Muscle layer of colon (tissue), 2 donors: ENCODE measurements at regions not wholly inside any gene's neighbourhood (a gene's known extent, or its start where the extent isn't known, plus 50 kb on each side); places are given as distances from the start of the nearest gene placed in this dataset.

ENCODE experiments used
- H3K27ac ChIP-seq: one replicate; pipeline ENCODE4 v1.7.0; 2013; ENCODE audit warnings: low read depth, mild to moderate bottlenecking, low read length, moderate library complexity
- H3K27me3 ChIP-seq, 2 donors: one replicate each; pipeline ENCODE4 v1.7.0; 2013; ENCODE audit warnings: low read length in 2 of 2, mild to moderate bottlenecking in 2 of 2; ENCODE audit not compliant: insufficient read depth in 2 of 2, control insufficient read depth in 1 of 2
- H3K36me3 ChIP-seq: one replicate; pipeline ENCODE4 v1.7.0; 2013; ENCODE audit warnings: mild to moderate bottlenecking, low read length; ENCODE audit not compliant: insufficient read depth
- H3K4me1 ChIP-seq: one replicate; pipeline ENCODE4 v1.7.0; 2013; ENCODE audit warnings: mild to moderate bottlenecking, low read length; ENCODE audit not compliant: insufficient read depth
- H3K4me3 ChIP-seq, 2 donors: one replicate each; pipeline ENCODE4 v1.7.0; 2013; ENCODE audit warnings: low read length in 2 of 2, low read depth in 1 of 2, mild to moderate bottlenecking in 1 of 2, moderate library complexity in 1 of 2
- H3K9ac ChIP-seq: one replicate; pipeline ENCODE4 v1.7.0; 2013; ENCODE audit warnings: low read length
- H3K9me3 ChIP-seq: one replicate; pipeline ENCODE4 v1.7.0; 2013; ENCODE audit warnings: mild to moderate bottlenecking, low read length
- donor health status: abdominal sarcoma.
- donor health status: Adenocarcinoma of cecum.

DNA sequence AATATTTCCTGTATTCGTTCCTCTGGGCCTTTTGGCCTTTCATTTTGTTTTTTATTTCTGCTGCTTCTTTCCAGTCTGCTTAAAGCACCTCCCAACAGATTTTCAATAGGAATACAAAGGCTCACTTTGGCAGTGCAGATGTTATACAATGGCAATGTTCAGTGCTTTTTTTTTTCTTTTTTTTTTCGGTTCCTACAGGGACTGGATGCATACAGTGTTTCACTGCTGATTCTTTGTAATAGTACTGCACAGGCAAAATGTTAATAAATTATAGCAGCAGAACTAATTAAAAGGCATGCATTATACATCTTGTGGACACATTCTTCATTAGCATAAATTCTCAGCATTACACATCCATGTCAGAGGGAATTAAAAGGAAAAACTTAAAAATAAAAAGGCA lies 356.6 kb upstream of the C9orf72 start:
- H3K27ac ChIP-seq = no peak overlapping the region
- H3K36me3 ChIP-seq = no peaks in the 10 kb centered on the region
- no peak overlapping the region for H3K9ac ChIP-seq
- H3K9me3 ChIP-seq = no peaks in the 10 kb centered on the region
- no peaks in the 10 kb centered on the region for H3K27me3 ChIP-seq
- no peaks in the 10 kb centered on the region for H3K4me1 ChIP-seq
- no peak overlapping the region for H3K4me3 ChIP-seq

DNA sequence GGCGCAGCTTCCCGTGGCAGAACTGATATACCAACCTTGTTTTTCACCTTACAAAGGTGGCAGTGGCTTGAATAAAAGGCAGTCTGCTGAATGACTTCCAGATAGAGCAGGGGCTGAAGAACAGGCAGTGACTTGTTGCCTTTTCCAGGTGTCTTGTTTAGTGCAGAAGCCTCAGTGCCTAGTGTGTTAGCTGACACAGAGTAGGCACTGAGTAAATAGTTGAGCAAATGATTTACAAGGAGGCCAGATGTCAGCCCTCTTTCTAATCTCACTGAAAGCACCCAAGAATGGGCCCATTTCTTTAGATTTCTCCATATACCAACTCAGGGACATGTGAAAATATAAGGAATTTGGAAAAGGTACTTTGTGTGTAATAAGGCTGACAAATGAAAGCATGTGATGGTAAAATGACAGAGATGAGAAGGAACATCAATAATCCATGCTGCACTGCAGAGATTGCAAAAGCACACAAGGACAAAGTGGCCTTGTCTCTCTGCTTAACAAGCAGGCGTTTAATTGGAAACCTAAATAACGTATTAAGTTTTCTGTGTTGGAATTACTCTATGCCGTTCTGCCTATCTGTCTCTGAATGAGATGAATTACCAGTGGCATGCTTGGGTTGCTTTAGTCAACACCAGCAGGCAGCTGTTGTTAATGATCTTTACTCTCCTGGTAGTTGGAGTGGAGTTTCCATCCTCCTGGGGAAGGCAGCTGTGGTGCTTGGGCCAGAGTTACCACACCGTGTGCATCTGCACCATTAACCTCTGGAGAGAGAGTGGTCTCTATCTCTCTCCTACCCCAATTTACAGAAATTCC lies 360.1 kb upstream of the C9orf72 start:
- Histone ChIP-seq H3K4me3 (no peak overlapping the region), H3K9me3 (no peaks in the 10 kb centered on the region), H3K36me3 (no peaks in the 10 kb centered on the region), H3K27me3 (no peaks in the 10 kb centered on the region), H3K27ac (no peak overlapping the region), H3K4me1 (no peaks in the 10 kb centered on the region), H3K9ac (no peak overlapping the region)

DNA sequence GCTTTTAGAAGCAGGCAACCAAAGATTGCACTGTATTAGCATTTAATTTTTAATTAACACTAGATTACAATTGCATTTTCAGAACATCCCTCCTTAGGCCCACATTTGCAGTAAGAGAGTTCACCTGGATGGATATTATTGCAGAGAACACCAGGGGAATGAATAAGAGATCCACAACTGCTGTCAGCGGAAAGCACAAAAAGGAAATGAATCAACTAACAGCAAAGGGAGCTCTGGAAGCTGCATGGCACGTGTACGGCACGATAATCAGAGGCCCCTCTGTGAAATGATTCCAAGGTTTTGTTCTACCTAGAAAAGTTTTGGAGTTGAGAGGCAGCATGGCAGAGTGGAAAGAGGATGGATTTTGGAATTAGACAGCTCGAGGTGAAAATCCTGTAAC lies 361.2 kb upstream of the C9orf72 start:
- Histone ChIP-seq H3K9me3 (no peaks in the 10 kb centered on the region), H3K4me1 (no peaks in the 10 kb centered on the region), H3K27me3 (no peaks in the 10 kb centered on the region), H3K36me3 (no peaks in the 10 kb centered on the region), H3K27ac (no peak overlapping the region), H3K4me3 (no peak overlapping the region), H3K9ac (no peak overlapping the region)

DNA sequence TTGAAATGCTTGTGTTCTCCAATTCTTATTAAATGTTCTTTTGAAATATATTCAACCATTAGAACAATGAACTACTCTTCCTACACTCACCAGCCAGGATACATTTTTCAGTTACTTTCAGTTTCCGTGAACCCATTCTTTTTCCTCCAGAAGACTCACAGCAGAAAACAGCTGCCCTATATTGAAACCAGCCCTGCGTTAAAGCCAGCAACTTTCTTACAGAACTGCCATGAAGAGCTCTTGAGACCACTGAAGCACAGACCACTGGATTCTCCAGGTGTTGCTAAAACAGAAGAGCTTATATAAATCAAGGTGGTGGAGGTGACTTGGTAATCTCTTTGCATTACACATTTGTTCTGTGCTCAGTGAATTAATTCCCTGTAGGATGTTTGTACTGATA lies 365.9 kb upstream of the C9orf72 start:
- Histone ChIP-seq H3K9me3 (no peaks in the 10 kb centered on the region), H3K27ac (no peak overlapping the region), H3K36me3 (no peaks in the 10 kb centered on the region), H3K9ac (no peak overlapping the region), H3K27me3 (no peaks in the 10 kb centered on the region), H3K4me3 (no peak overlapping the region), H3K4me1 (no peaks in the 10 kb centered on the region)

DNA sequence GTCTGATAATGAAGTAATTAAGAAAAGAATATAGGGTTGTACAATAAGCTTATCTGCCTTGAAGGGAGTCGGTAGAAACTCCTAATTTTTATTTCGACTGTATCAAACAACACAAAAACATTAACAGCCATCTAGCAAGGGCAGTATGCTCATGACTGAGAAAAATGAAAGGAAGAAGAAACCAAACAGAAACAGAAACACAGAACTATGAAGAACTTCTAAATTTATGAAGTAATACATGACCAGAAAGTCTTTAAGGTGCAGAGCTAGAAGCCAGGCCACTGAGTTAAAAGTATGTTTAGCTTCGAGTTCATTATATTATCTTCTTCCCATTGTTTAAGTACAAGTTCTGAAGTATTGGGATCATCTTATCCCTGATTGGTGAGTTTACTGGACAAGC lies 367.3 kb upstream of the C9orf72 start:
- Histone ChIP-seq H3K9me3 (no peaks in the 10 kb centered on the region), H3K27ac (no peak overlapping the region), H3K9ac (no peak overlapping the region), H3K27me3 (no peaks in the 10 kb centered on the region), H3K4me1 (no peaks in the 10 kb centered on the region), H3K36me3 (no peaks in the 10 kb centered on the region), H3K4me3 (no peak overlapping the region)

DNA sequence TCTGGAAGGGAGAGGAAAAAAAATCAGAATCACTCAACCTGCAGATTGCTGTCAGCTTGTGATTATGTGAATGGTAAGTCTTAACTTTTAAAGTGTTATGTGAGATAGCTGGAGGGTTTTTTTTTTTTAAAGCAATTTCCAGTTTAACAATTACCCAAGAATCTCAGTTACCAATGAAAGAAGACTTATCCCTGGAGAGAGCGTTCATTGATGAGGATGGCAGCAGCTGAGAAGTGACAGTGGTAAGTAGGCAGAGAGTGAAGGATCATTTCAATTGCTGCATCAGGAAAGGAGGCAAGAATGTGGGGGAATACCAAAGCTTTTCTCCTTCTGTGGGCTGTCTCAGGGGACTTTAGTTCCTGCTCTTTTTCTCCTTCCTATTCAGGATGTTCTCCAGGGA lies 370.2 kb upstream of the C9orf72 start:
- no peaks in the 10 kb centered on the region for H3K4me1 ChIP-seq
- H3K4me3 ChIP-seq = no peak overlapping the region
- no peaks in the 10 kb centered on the region for H3K27me3 ChIP-seq
- no peaks in the 10 kb centered on the region for H3K9me3 ChIP-seq
- no peaks in the 10 kb centered on the region for H3K36me3 ChIP-seq
- no peak overlapping the region for H3K9ac ChIP-seq
- no peak overlapping the region for H3K27ac ChIP-seq

DNA sequence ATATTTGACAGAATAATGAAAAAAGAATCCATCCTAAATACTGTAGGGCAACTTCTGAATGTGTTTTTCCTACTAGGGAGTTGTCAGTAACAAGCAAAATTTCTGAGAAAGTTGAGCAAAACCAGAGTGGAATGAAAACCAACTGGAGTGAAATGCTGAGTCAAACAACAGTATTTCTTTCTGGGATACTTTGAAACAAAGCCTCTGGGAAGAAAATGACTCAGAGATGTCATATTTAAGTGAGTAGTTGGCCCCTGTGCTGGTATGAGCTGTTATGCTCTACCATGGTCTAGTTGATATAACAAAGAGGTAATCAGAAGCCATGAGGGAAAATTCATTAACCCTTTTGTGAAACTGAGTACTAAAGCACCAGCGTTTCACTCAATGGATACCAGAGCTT lies 372.1 kb upstream of the C9orf72 start:
- Histone ChIP-seq H3K4me3 (no peak overlapping the region), H3K9ac (no peak overlapping the region), H3K4me1 (no peaks in the 10 kb centered on the region), H3K27me3 (no peaks in the 10 kb centered on the region), H3K27ac (no peak overlapping the region), H3K9me3 (no peaks in the 10 kb centered on the region), H3K36me3 (no peaks in the 10 kb centered on the region)

DNA sequence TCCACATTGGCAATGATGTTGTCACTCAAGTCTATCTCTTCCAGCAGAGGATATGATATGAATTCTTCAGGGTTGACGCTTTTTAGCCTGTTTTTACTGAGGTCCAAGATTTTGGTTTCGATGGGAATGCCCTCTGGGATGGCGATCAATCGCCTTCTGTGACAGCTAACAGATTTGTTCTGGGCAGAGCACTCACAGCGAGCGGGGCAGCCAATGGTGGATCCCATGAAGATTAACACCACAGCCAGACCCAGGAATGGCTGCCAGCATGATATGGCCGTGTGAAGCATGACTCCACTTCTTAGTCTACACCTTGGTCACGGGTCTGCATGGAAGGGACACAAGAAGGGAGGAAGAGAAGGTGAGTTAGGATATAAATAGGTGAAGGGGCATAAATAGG lies 377.1 kb upstream of the C9orf72 start:
- Histone ChIP-seq H3K4me1 (no peaks in the 10 kb centered on the region), H3K9ac (no peak overlapping the region), H3K9me3 (no peaks in the 10 kb centered on the region), H3K27me3 (no peaks in the 10 kb centered on the region), H3K36me3 (no peaks in the 10 kb centered on the region), H3K4me3 (no peak overlapping the region), H3K27ac (no peak overlapping the region)

DNA sequence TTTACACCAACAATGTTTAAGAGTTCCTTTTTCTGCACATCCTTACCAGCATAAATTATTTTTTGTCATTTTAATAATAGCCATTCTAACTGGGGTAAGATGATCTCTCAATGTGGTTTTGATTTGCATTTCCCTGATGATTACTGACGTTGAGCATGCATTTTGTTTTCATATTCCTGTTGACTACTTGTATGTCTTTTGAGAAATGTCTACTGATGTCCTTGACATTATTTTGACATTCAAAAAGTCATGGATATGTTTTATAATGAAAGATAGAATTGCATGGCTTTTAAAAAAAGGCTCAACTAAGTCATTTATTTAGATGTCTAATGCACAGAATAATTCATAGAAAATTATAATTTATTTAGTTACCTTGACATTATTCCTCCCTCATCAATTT lies 381.6 kb upstream of the C9orf72 start:
- no peaks in the 10 kb centered on the region for H3K36me3 ChIP-seq
- H3K4me1 ChIP-seq = no peaks in the 10 kb centered on the region
- no peaks in the 10 kb centered on the region for H3K27me3 ChIP-seq
- no peak overlapping the region for H3K9ac ChIP-seq
- H3K9me3 ChIP-seq = no peaks in the 10 kb centered on the region
- H3K4me3 ChIP-seq = no peak overlapping the region
- H3K27ac ChIP-seq = no peak overlapping the region

DNA sequence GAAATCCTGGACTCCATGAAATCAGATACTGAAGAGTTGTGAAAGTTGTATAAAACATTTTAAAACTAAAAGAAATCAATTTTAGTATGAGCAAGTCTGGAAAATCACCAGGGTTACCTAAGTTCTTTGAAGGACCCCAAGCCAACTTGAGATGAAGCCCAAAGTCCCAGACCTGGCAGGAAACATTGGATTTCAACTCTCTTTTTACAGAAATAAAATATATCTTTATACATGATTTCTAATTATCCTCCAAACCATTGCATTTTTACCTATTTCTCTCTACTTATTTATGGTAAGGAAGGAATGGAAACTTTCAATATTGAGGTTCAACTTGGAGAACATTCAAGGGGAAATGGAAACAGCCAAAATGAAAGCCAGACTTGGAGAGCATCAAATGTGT lies 390.6 kb upstream of the C9orf72 start:
- Histone ChIP-seq H3K27me3 (no peaks in the 10 kb centered on the region), H3K4me3 (no peak overlapping the region), H3K9me3 (no peaks in the 10 kb centered on the region), H3K9ac (no peak overlapping the region), H3K27ac (no peak overlapping the region), H3K36me3 (no peaks in the 10 kb centered on the region), H3K4me1 (no peaks in the 10 kb centered on the region)

DNA sequence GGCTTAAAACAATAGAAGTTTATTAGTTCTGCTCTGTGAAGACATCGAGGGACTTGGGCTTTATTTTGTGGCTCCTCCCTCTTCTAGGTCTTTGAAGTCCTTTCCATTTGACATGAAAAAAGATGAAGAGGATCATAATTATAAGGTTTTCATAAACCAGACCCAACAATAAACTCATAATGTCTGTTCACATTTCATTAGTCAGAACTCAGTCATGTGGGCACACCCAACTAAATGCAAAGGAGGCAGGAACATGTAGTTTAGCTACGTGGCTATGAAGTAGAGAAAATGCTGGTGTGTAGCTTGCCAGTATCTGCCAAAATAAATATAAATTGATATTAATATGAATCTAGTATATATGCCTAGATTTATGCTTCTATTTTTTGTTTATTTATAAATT lies 393.9 kb upstream of the C9orf72 start:
- H3K27me3 ChIP-seq = no peaks in the 10 kb centered on the region
- H3K27ac ChIP-seq = no peak overlapping the region

DNA sequence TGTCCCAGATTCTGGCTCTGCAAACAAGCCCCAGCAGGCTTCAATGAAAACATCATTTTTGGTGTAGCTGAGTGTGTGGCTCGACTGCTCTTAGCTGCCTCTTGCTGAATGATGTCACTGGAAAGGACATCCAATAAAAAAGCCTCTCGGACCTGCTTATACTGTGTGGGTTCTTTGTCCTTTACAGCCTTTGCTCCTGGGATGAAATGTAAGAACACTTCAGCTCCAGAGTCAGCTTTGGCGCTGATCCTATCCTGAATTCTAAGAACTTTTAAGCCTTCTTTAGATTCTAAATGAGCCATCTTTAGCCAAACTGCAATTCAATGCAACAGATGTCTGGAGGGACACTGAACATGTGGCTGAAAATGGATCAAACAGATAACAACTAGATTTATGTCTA lies 404.6 kb upstream of the C9orf72 start:
- no peaks in the 10 kb centered on the region for H3K9me3 ChIP-seq
- no peak overlapping the region for H3K4me3 ChIP-seq
- no peak overlapping the region for H3K27ac ChIP-seq
- no peak overlapping the region for H3K9ac ChIP-seq
- H3K27me3 ChIP-seq = no peaks in the 10 kb centered on the region
- no peaks in the 10 kb centered on the region for H3K36me3 ChIP-seq
- H3K4me1 ChIP-seq = no peaks in the 10 kb centered on the region

More for the DNA sequence above, 393.9 kb upstream of the C9orf72 start:
- H3K9ac ChIP-seq = no peak overlapping the region
- no peaks in the 10 kb centered on the region for H3K36me3 ChIP-seq
- no peaks in the 10 kb centered on the region for H3K4me1 ChIP-seq
- H3K9me3 ChIP-seq = no peaks in the 10 kb centered on the region
- no peak overlapping the region for H3K4me3 ChIP-seq
